H9 (cell line): ENCODE measurements at regions not wholly inside any gene's neighbourhood (a gene's known extent, or its start where the extent isn't known, plus 50 kb on each side); places are given as distances from the start of the nearest gene placed in this dataset.

ENCODE experiments used
- DNase-seq: peaks from one replicate; pipeline ENCODE4 v3.0.0-alpha.2; 2017
- H2AFZ ChIP-seq: one replicate; pipeline ENCODE4 v1.6.1; 2013; ENCODE audit warnings: mild to moderate bottlenecking, low read length, control low read depth, moderate library complexity
- H2AK5ac ChIP-seq: 2 replicates; pipeline ENCODE4 v1.6.1; 2013; ENCODE audit warnings: low read length, control low read depth, mixed read lengths; ENCODE audit not compliant: insufficient read length
- H2BK120ac ChIP-seq: one replicate; pipeline ENCODE4 v1.6.1; 2013; ENCODE audit warnings: low read depth, mild to moderate bottlenecking, low read length, control low read depth, inconsistent platforms; ENCODE audit not compliant: poor library complexity, severe bottlenecking
- H2BK12ac ChIP-seq: 2 replicates; pipeline ENCODE4 v1.6.1; 2013; ENCODE audit warnings: low read length, control low read depth, mixed read lengths, low read depth; ENCODE audit not compliant: insufficient read length
- H2BK15ac ChIP-seq: 2 replicates; pipeline ENCODE4 v1.6.1; 2013; ENCODE audit warnings: low read depth, low read length, control low read depth
- H2BK20ac ChIP-seq: one replicate; pipeline ENCODE4 v1.6.1; 2013; ENCODE audit warnings: low read depth, mild to moderate bottlenecking, low read length, control low read depth, inconsistent platforms; ENCODE audit not compliant: poor library complexity, severe bottlenecking
- H2BK5ac ChIP-seq: 2 replicates; pipeline ENCODE4 v1.6.1; 2013; ENCODE audit warnings: low read length, control low read depth, mixed read lengths; ENCODE audit not compliant: insufficient read length
- H3K14ac ChIP-seq: 2 replicates; pipeline ENCODE4 v1.6.1; 2013; ENCODE audit warnings: low read length, control low read depth; ENCODE audit not compliant: insufficient read depth
- H3K18ac ChIP-seq: 2 replicates; pipeline ENCODE4 v1.6.1; 2013; ENCODE audit warnings: low read depth, mild to moderate bottlenecking, mixed read lengths, low read length, control low read depth; ENCODE audit not compliant: insufficient read length
- H3K23ac ChIP-seq: 2 replicates; pipeline ENCODE4 v1.6.1; 2013; ENCODE audit warnings: low read length, control low read depth, mixed read lengths, low read depth; ENCODE audit not compliant: insufficient read length
- H3K23me2 ChIP-seq: 2 replicates; pipeline ENCODE4 v1.6.1; 2013; ENCODE audit warnings: low read depth, mild to moderate bottlenecking, mixed read lengths, low read length, control low read depth; ENCODE audit not compliant: insufficient read length, poor library complexity, severe bottlenecking
- H3K27ac ChIP-seq: 2 replicates; pipeline ENCODE4 v1.5.1; 2013; ENCODE audit warnings: low read length, control low read depth, mixed read lengths, low read depth; ENCODE audit not compliant: insufficient read length
- H3K27me3 ChIP-seq: 2 replicates; pipeline ENCODE4 v1.6.1; 2013; ENCODE audit warnings: low read length, control low read depth, inconsistent platforms; ENCODE audit not compliant: insufficient read depth
- H3K4ac ChIP-seq: 2 replicates; pipeline ENCODE4 v1.6.1; 2013; ENCODE audit warnings: low read depth, mild to moderate bottlenecking, control low read depth, inconsistent platforms, low read length, moderate library complexity
- H3K4me1 ChIP-seq: 2 replicates; pipeline ENCODE4 v1.6.1; 2013; ENCODE audit warnings: low read length, control low read depth, inconsistent platforms; ENCODE audit not compliant: insufficient read depth
- H3K4me2 ChIP-seq: 2 replicates; pipeline ENCODE4 v1.6.1; 2013; ENCODE audit warnings: low read length, control low read depth, mixed read lengths; ENCODE audit not compliant: insufficient read length, insufficient read depth
- H3K56ac ChIP-seq: 2 replicates; pipeline ENCODE4 v1.6.1; 2013; ENCODE audit warnings: low read depth, mild to moderate bottlenecking, mixed read lengths, low read length, control low read depth; ENCODE audit not compliant: insufficient read length
- H3K79me1 ChIP-seq: 2 replicates; pipeline ENCODE4 v1.6.1; 2013; ENCODE audit warnings: low read depth, mild to moderate bottlenecking, moderate library complexity, low read length, control low read depth, inconsistent platforms; ENCODE audit not compliant: insufficient read depth, poor library complexity, severe bottlenecking
- H3K79me2 ChIP-seq: 2 replicates; pipeline ENCODE4 v1.6.1; 2013; ENCODE audit warnings: low read length, control low read depth, inconsistent platforms; ENCODE audit not compliant: insufficient read depth
- H3K9ac ChIP-seq: 2 replicates; pipeline ENCODE4 v1.6.1; 2013; ENCODE audit warnings: low read length, control low read depth, mixed read lengths; ENCODE audit not compliant: insufficient read length; ENCODE audit errors: extremely low read depth
- H3K9me3 ChIP-seq: one replicate; pipeline ENCODE4 v1.6.1; 2013; ENCODE audit warnings: low read depth, low read length, inconsistent platforms; ENCODE audit not compliant: control insufficient read depth
- H3T11ph ChIP-seq: one replicate; pipeline ENCODE4 v1.6.1; 2013; ENCODE audit warnings: mild to moderate bottlenecking, low read length, control low read depth, inconsistent platforms
- H4K20me1 ChIP-seq: one replicate; pipeline ENCODE4 v1.6.1; 2013; ENCODE audit not compliant: control insufficient read depth, insufficient read length, insufficient read depth
- H4K5ac ChIP-seq: 2 replicates; pipeline ENCODE4 v1.6.1; 2013; ENCODE audit warnings: low read depth, mild to moderate bottlenecking, mixed read lengths, low read length, control low read depth; ENCODE audit not compliant: insufficient read length
- H4K8ac ChIP-seq: replicated peaks from 2 replicates; pipeline ENCODE4 v1.6.1; 2013; ENCODE audit warnings: low read length, control low read depth, mixed read lengths, low read depth; ENCODE audit not compliant: insufficient read length
- H4K91ac ChIP-seq: 2 replicates; pipeline ENCODE4 v1.6.1; 2013; ENCODE audit warnings: low read depth, mild to moderate bottlenecking, moderate library complexity, mixed read lengths, low read length, control low read depth; ENCODE audit not compliant: insufficient read length
- H3K27ac Mint-ChIP-seq, 3 experiments: 2 replicates in 2 of 3; 3 replicates in 1 of 3; pipeline ENCODE4 v1.8.0; 2020 to 2021; ENCODE audit warnings: mixed read lengths in 3 of 3, mild to moderate bottlenecking in 1 of 3, moderate library complexity in 1 of 3
- H3K27me3 Mint-ChIP-seq: 2 replicates; pipeline ENCODE4 v1.8.0; 2021; ENCODE audit warnings: low read depth, mild to moderate bottlenecking, moderate library complexity, mixed read lengths
- H3K36me3 Mint-ChIP-seq, 3 experiments: 2 replicates in 2 of 3; 3 replicates in 1 of 3; pipeline ENCODE4 v1.8.0; 2020 to 2021; ENCODE audit warnings: low read depth in 3 of 3, mixed read lengths in 3 of 3; ENCODE audit not compliant: insufficient read depth in 1 of 3
- H3K4me1 Mint-ChIP-seq, 2 experiments: 2 replicates each; pipeline ENCODE4 v1.8.0; 2020; ENCODE audit warnings: mixed read lengths in 2 of 2
- H3K4me3 Mint-ChIP-seq, 2 experiments: 2 replicates in 1 of 2; 3 replicates in 1 of 2; pipeline ENCODE4 v1.8.0; 2020 to 2021; ENCODE audit warnings: mild to moderate bottlenecking in 2 of 2, mixed read lengths in 2 of 2, moderate library complexity in 1 of 2
- H3K9me3 Mint-ChIP-seq, 2 experiments: 2 replicates in 1 of 2; 3 replicates in 1 of 2; pipeline ENCODE4 v1.8.0; 2020; ENCODE audit warnings: mild to moderate bottlenecking in 2 of 2, mixed read lengths in 2 of 2, moderate library complexity in 1 of 2
- CTCF ChIP-seq: fragments of 200-600 bp; sonication (generic); conservative IDR thresholded peaks from 3 replicates; pipeline ENCODE4 v1.8.0; 2021; ENCODE audit warnings: antibody characterized with exemption, mild to moderate bottlenecking
- WGBS: extraction: QIAGEN DNeasy Blood & Tissue Kit; methylation state at CpG from one replicate; pipeline ENCODE4 v1.1.7; 2013; ENCODE audit warnings: missing lambda C conversion rate, low lambda C conversion rate, mixed read lengths; ENCODE audit not compliant: insufficient read length; ENCODE audit errors: extremely low coverage; 5-methylcytosine and 5-hydroxymethylcytosine counted together

GRCh38 chr5:91598216-91598615 lies 215.1 kb upstream of the ARRDC3 start:
- no peak overlapping the region for H3K27ac Mint-ChIP-seq
- Histone ChIP-seq H3K14ac (no peak overlapping the region), H3K27me3 (no peaks in the 10 kb centered on the region), H3K9me3 (no peaks in the 10 kb centered on the region), H2BK120ac (no peak overlapping the region), H4K8ac (no peak overlapping the region), H3K79me2 (no peaks in the 10 kb centered on the region), H4K91ac (no peak overlapping the region), H3T11ph (no peak overlapping the region), H3K4me2 (no peak overlapping the region), H2AFZ (no peak overlapping the region), H2AK5ac (no peak overlapping the region), H2BK20ac (no peak overlapping the region), H2BK15ac (no peak overlapping the region), H3K79me1 (no peaks in the 10 kb centered on the region), H3K27ac (no peak overlapping the region), H3K9ac (no peak overlapping the region), H2BK12ac (no peak overlapping the region), H4K20me1 (no peaks in the 10 kb centered on the region), H3K18ac (no peak overlapping the region), H4K5ac (no peak overlapping the region), H3K23ac (no peak overlapping the region), H3K23me2 (no peaks in the 10 kb centered on the region), H3K4ac (no peak overlapping the region), H3K4me1 (no peaks in the 10 kb centered on the region), H3K56ac (no peak overlapping the region), H2BK5ac (no peak overlapping the region)
- no peak for DNase-seq
- H3K9me3 Mint-ChIP-seq, result peaks cover 18 to 19% of the 10 kb centered on the region in 2 experiments
- TF ChIP-seq CTCF, result no peak
- no CpG with 5 or more reads among the region's 2 CpGs for WGBS
- H3K4me3 Mint-ChIP-seq, result no peak overlapping the region
- no peaks in the 10 kb centered on the region; the same call in 1 of the 2 replicates for H3K27me3 Mint-ChIP-seq
- peaks cover 4 to 11% (median 4%) of the 10 kb centered on the region in 3 experiments; a peak in 5 of 7 replicates for H3K36me3 Mint-ChIP-seq
- no peaks in the 10 kb centered on the region for H3K4me1 Mint-ChIP-seq
